Mesendoderm (in vitro differentiated cells): ENCODE measurements at regions not wholly inside any gene's neighbourhood (a gene's known extent, or its start where the extent isn't known, plus 50 kb on each side); places are given as distances from the start of the nearest gene placed in this dataset.

Experiments
- DNase-seq: peaks from one replicate; pipeline ENCODE4 v3.0.0; 2013
- H2AK5ac ChIP-seq: 2 replicates; pipeline ENCODE4 v1.6.1; 2013; ENCODE audit warnings: low read length, inconsistent platforms
- H2BK120ac ChIP-seq: 2 replicates; pipeline ENCODE4 v1.6.1; 2013; ENCODE audit warnings: low read depth, mild to moderate bottlenecking, low read length, moderate library complexity, mixed read lengths
- H2BK15ac ChIP-seq: replicated peaks from 2 replicates; pipeline ENCODE4 v1.6.1; 2013; ENCODE audit warnings: low read depth, mild to moderate bottlenecking, moderate library complexity
- H2BK5ac ChIP-seq: 2 replicates; pipeline ENCODE4 v1.6.1; 2013; ENCODE audit warnings: low read length, inconsistent platforms
- H3K18ac ChIP-seq: 2 replicates; pipeline ENCODE4 v1.6.1; 2013; ENCODE audit warnings: mild to moderate bottlenecking, low read length, mixed read lengths
- H3K23ac ChIP-seq: one replicate; pipeline ENCODE4 v1.6.1; 2013; ENCODE audit warnings: low read length
- H3K27ac ChIP-seq: 2 replicates; pipeline ENCODE4 v1.5.1; 2013; ENCODE audit warnings: low read depth, mild to moderate bottlenecking, inconsistent platforms, low read length, moderate library complexity
- H3K27me3 ChIP-seq: 2 replicates; pipeline ENCODE4 v1.6.1; 2013; ENCODE audit warnings: low read length, control low read depth, mild to moderate bottlenecking, inconsistent platforms; ENCODE audit not compliant: insufficient read depth, poor library complexity
- H3K36me3 ChIP-seq: 2 replicates; pipeline ENCODE4 v1.6.1; 2013; ENCODE audit warnings: low read length, inconsistent platforms; ENCODE audit not compliant: control insufficient read depth, insufficient read depth
- H3K4ac ChIP-seq: one replicate; pipeline ENCODE4 v1.6.1; 2013; ENCODE audit warnings: low read depth, mild to moderate bottlenecking, low read length, moderate library complexity
- H3K4me1 ChIP-seq: 2 replicates; pipeline ENCODE4 v1.6.1; 2013; ENCODE audit warnings: low read depth, low read length, inconsistent platforms; ENCODE audit not compliant: control insufficient read depth
- H3K4me2 ChIP-seq: 2 replicates; pipeline ENCODE4 v1.6.1; 2013; ENCODE audit warnings: low read length
- H3K4me3 ChIP-seq: 2 replicates; pipeline ENCODE4 v1.5.1; 2013; ENCODE audit warnings: mild to moderate bottlenecking, low read length
- H3K56ac ChIP-seq: one replicate; pipeline ENCODE4 v1.6.1; 2013; ENCODE audit warnings: low read length
- H3K79me1 ChIP-seq: 2 replicates; pipeline ENCODE4 v1.6.1; 2013; ENCODE audit warnings: low read length, inconsistent platforms
- H3K79me2 ChIP-seq: 2 replicates; pipeline ENCODE4 v1.6.1; 2013; ENCODE audit warnings: mild to moderate bottlenecking, low read length; ENCODE audit not compliant: control insufficient read depth, insufficient read depth
- H3K9ac ChIP-seq: 2 replicates; pipeline ENCODE4 v1.6.1; 2013; ENCODE audit warnings: low read length, inconsistent platforms
- H4K5ac ChIP-seq: one replicate; pipeline ENCODE4 v1.6.1; 2013; ENCODE audit warnings: low read length
- H4K8ac ChIP-seq: one replicate; pipeline ENCODE4 v1.6.1; 2013; ENCODE audit warnings: low read depth, mild to moderate bottlenecking, control low read depth, low read length, moderate library complexity
- WGBS: extraction: QIAGEN DNeasy Blood & Tissue Kit; methylation state at CpG from one replicate; pipeline ENCODE4 v1.1.7; 2013; ENCODE audit warnings: low lambda C conversion rate, missing lambda C conversion rate; ENCODE audit not compliant: insufficient coverage; ENCODE audit errors: extremely low coverage; 5-methylcytosine and 5-hydroxymethylcytosine counted together

DNA sequence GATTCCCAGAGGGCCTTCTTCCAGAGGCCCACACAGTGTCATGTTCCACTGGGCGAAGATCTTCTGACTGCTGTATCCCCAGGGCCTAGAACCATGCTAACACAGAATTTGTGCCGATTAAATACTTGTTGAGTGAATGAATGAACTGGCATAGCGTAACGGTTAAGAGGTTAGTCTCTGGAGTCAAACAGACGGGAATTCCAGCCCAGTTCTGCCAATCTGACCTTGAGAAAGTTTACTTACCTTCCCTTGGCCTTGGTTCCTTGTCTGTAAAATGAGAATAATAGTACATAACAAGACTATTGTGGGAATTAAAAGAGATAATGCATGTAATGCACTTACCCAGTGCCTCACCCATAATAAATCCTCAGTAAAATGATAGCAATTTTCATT, 58.3 kb upstream of the PLAC1 start:
- Histone ChIP-seq H3K36me3 (no peaks in the 10 kb centered on the region), H4K5ac (no peak overlapping the region), H3K79me1 (no peaks in the 10 kb centered on the region), H3K79me2 (no peaks in the 10 kb centered on the region), H3K23ac (no peak overlapping the region), H3K4ac (no peak overlapping the region), H3K9ac (no peak overlapping the region), H2BK15ac (no peak overlapping the region), H3K4me2 (no peak overlapping the region), H3K27ac (no peak overlapping the region), H4K8ac (no peak overlapping the region), H3K56ac (no peak overlapping the region), H3K18ac (no peak overlapping the region), H3K4me1 (no peaks in the 10 kb centered on the region), H2BK5ac (no peak overlapping the region), H2AK5ac (no peak overlapping the region), H3K27me3 (no peaks in the 10 kb centered on the region), H3K4me3 (no peak overlapping the region), H2BK120ac (no peak overlapping the region)
- WGBS: no CpG with 5 or more reads among the region's 5 CpGs
- DNase-seq: no peak

DNA sequence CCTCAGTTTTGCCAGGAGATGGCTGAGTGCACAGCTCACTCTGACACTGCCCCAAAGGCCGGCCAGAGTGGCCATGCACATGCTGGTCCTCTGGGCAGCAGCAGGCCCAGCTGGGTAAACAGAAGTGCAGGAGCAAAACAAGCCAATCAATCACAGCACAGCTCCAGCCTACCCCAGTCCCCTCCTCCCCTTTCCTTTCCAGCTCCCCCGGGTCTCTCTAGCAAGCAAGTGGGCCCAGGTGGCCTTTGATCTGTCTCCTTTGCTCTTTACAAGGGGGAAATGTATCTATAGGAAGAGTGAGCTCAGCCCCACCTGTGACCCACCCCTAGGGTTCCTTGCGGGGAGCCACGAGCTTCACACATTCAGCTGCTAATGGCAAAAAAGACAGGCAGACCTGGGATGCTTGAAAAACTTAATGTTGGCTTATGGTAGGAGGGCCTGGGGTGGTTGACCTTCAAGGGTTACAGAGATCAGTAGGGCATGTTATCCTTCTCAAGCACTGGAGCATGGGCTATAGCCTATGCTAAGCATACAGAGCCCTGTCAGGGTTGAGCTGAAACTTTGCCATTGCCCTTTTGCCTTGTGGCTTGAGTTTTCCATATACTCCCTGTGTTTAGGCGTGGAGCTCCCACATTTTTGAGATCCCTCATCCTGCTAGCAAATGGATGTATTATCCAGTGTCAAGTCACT, 57.8 kb upstream of the PLAC1 start:
- H2BK120ac ChIP-seq: no peak overlapping the region
- H3K9ac ChIP-seq: no peak overlapping the region
- H3K79me2 ChIP-seq: no peaks in the 10 kb centered on the region
- H3K4me1 ChIP-seq: no peaks in the 10 kb centered on the region
- DNase-seq: no peak
- H3K4me2 ChIP-seq: no peak overlapping the region
- H3K18ac ChIP-seq: no peak overlapping the region
- no peak overlapping the region for H3K23ac ChIP-seq
- H3K4me3 ChIP-seq: no peak overlapping the region
- H4K5ac ChIP-seq: no peak overlapping the region
- no peak overlapping the region for H3K56ac ChIP-seq
- no CpG with 5 or more reads among the region's 5 CpGs for WGBS
- no peaks in the 10 kb centered on the region for H3K36me3 ChIP-seq
- no peaks in the 10 kb centered on the region for H3K79me1 ChIP-seq
- H2AK5ac ChIP-seq: no peak overlapping the region
- no peak overlapping the region for H3K4ac ChIP-seq
- no peak overlapping the region for H2BK15ac ChIP-seq
- H3K27me3 ChIP-seq: no peaks in the 10 kb centered on the region
- H4K8ac ChIP-seq: no peak overlapping the region
- no peak overlapping the region for H2BK5ac ChIP-seq
- no peak overlapping the region for H3K27ac ChIP-seq

DNA sequence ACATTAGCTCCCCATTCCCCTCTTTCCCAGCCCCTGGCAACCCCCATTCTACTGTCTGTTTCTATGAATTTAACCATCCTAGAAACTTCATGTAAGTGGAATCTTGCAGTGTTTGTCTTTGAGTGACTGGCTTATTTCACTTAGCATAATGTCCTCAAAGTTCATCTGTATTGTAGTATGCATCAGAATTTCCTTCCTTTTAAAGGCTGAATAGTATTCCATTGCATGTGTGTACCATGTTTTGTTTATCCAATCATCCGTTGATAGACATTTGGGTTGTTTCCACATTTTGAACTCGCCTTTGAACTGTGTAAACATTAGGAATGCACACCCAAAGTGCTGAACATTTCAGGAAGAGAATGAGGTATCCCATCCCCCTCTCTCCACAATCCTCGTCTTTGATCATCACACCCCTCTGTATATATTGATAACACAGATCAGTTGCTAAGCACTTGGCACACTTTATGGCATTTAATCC, 56.4 kb upstream of the PLAC1 start:
- Histone ChIP-seq H3K79me1 (no peaks in the 10 kb centered on the region), H3K79me2 (no peaks in the 10 kb centered on the region), H3K27ac (no peak overlapping the region), H3K4me1 (no peaks in the 10 kb centered on the region), H3K23ac (no peak overlapping the region), H3K4ac (no peak overlapping the region), H3K27me3 (no peaks in the 10 kb centered on the region), H2AK5ac (no peak overlapping the region), H2BK5ac (no peak overlapping the region), H2BK15ac (no peak overlapping the region), H3K56ac (no peak overlapping the region), H3K4me3 (no peak overlapping the region), H4K8ac (no peak overlapping the region), H2BK120ac (no peak overlapping the region), H3K9ac (no peak overlapping the region), H3K4me2 (no peak overlapping the region), H3K18ac (no peak overlapping the region), H4K5ac (no peak overlapping the region), H3K36me3 (no peaks in the 10 kb centered on the region)
- peak; percentile 35 for DNase-seq
- WGBS: no CpG with 5 or more reads among the region's 3 CpGs

DNA sequence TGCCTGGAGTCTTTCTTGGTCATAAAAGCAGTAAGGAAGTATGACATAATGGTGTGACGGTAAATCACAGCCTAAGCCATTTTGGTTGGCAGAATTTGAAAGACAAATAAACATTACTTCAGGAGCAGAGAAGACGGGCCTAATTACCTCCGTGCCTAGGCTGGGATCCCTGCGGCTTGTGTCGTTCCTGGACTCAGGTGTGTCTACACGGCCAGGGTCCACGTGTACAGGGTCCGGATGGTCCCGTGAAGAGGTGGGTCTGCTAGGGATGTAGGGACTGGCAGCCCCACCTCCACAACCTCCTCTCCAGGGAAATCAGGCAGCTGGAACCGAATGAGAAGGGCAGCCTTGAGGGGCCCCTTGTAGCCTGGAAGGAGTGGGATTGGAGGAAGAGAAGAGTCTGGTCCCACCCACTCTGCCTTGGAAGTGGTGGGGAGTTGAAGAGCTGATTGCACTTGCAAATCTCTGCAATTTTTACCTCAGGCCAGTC, 55.4 kb upstream of the PLAC1 start:
- Histone ChIP-seq H2BK5ac (no peak overlapping the region), H3K23ac (no peak overlapping the region), H4K8ac (no peak overlapping the region), H2AK5ac (no peak overlapping the region), H3K27ac (no peak overlapping the region), H3K4me1 (no peaks in the 10 kb centered on the region), H4K5ac (no peak overlapping the region), H3K4me2 (no peak overlapping the region), H3K36me3 (no peaks in the 10 kb centered on the region), H3K79me2 (no peaks in the 10 kb centered on the region), H3K9ac (no peak overlapping the region), H3K18ac (no peak overlapping the region), H3K79me1 (no peaks in the 10 kb centered on the region), H3K4ac (no peak overlapping the region), H3K56ac (no peak overlapping the region), H3K4me3 (no peak overlapping the region), H3K27me3 (no peaks in the 10 kb centered on the region), H2BK120ac (no peak overlapping the region), H2BK15ac (no peak overlapping the region)
- no CpG with 5 or more reads among the region's 10 CpGs for WGBS
- no peak for DNase-seq

DNA sequence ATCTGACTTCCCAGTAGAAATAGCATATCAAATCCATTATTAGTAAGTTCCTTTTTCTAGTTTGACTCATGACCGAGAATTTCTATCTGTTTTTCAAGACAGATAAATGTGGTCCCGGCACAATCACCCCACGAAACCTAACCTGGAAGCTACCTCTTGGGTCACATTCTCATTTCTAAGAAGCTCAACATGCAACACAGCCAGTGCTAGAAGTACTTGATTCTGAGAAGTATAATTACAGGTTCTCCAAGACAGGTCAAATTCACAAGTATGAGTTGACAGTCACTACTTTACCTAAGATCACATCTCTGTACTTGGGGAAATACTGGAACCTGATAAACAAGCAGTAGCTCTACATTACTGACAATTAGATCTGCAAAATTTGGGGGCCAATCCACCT, 54.0 kb upstream of the PLAC1 start:
- H3K36me3 ChIP-seq: no peaks in the 10 kb centered on the region
- H3K18ac ChIP-seq: no peak overlapping the region
- H2BK5ac ChIP-seq: no peak overlapping the region
- no peaks in the 10 kb centered on the region for H3K4me1 ChIP-seq
- WGBS: no CpG with 5 or more reads among the region's 3 CpGs
- H2BK120ac ChIP-seq: no peak overlapping the region
- no peak overlapping the region for H2AK5ac ChIP-seq
- H2BK15ac ChIP-seq: no peak overlapping the region
- H3K4me2 ChIP-seq: no peak overlapping the region
- no peaks in the 10 kb centered on the region for H3K79me1 ChIP-seq
- no peak overlapping the region for H3K4me3 ChIP-seq
- H3K79me2 ChIP-seq: no peaks in the 10 kb centered on the region
- H3K4ac ChIP-seq: no peak overlapping the region
- no peak overlapping the region for H3K23ac ChIP-seq
- H4K5ac ChIP-seq: no peak overlapping the region
- no peak overlapping the region for H3K9ac ChIP-seq
- no peaks in the 10 kb centered on the region for H3K27me3 ChIP-seq
- H4K8ac ChIP-seq: no peak overlapping the region
- H3K27ac ChIP-seq: no peak overlapping the region
- no peak overlapping the region for H3K56ac ChIP-seq
- no peak for DNase-seq
